Loucy (cell line): ENCODE measurements at regions not wholly inside any gene's neighbourhood (a gene's known extent, or its start where the extent isn't known, plus 50 kb on each side); places are given as distances from the start of the nearest gene placed in this dataset.

Experiments used
- H2AFZ ChIP-seq: fragments of 200-600 bp; sonication (generic); 2 replicates; pipeline ENCODE4 v1.6.0; 2016; ENCODE audit warnings: antibody characterized with exemption, mild to moderate bottlenecking, low read length, moderate library complexity
- H3F3A ChIP-seq: fragments of 200-600 bp; 2 replicates; pipeline ENCODE4 v1.6.0; 2016; ENCODE audit warnings: antibody characterized with exemption, low read depth, mild to moderate bottlenecking
- H3K27me3 ChIP-seq: fragments of 200-600 bp; sonication (generic); 2 replicates; pipeline ENCODE4 v1.6.1; 2014; ENCODE audit warnings: low read length, mild to moderate bottlenecking; ENCODE audit not compliant: insufficient read depth, poor library complexity, severe bottlenecking
- H3K36me3 ChIP-seq: fragments of 200-600 bp; sonication (generic); 2 replicates; pipeline ENCODE4 v1.6.1; 2016; ENCODE audit warnings: low read length; ENCODE audit not compliant: insufficient read depth
- H3K4me1 ChIP-seq: fragments of 200-600 bp; sonication (generic); 2 replicates; pipeline ENCODE4 v1.5.1; 2014; ENCODE audit warnings: low read length, mild to moderate bottlenecking; ENCODE audit not compliant: insufficient read depth, poor library complexity, severe bottlenecking
- H3K4me2 ChIP-seq: fragments of 200-600 bp; sonication (generic); 2 replicates; pipeline ENCODE4 v1.6.0; 2014; ENCODE audit warnings: antibody characterized with exemption, low read length, low read depth, mild to moderate bottlenecking; ENCODE audit not compliant: poor library complexity, severe bottlenecking
- H3K4me3 ChIP-seq: fragments of 200-600 bp; sonication (generic); 2 replicates; pipeline ENCODE4 v1.5.1; 2014; ENCODE audit warnings: low read length, mild to moderate bottlenecking, mixed read lengths; ENCODE audit not compliant: poor library complexity, severe bottlenecking
- H3K79me2 ChIP-seq: fragments of 200-600 bp; sonication (generic); 2 replicates; pipeline ENCODE4 v1.6.1; 2014; ENCODE audit warnings: low read length; ENCODE audit not compliant: insufficient read depth
- H3K9ac ChIP-seq: fragments of 200-600 bp; sonication (generic); 2 replicates; pipeline ENCODE4 v1.6.0; 2014; ENCODE audit warnings: mild to moderate bottlenecking, low read depth, low read length, moderate library complexity; ENCODE audit not compliant: poor library complexity, severe bottlenecking
- H3K9me2 ChIP-seq: fragments of 200-600 bp; sonication (generic); replicated peaks from 2 replicates; pipeline ENCODE4 v1.6.1; 2016; ENCODE audit warnings: low read depth, low read length, mixed read lengths
- H3K9me3 ChIP-seq: fragments of 200-600 bp; sonication (generic); 2 replicates; pipeline ENCODE4 v1.6.1; 2014; ENCODE audit warnings: mild to moderate bottlenecking, antibody characterized with exemption, low read length, low read depth; ENCODE audit not compliant: insufficient read depth
- H4K20me1 ChIP-seq: fragments of 200-600 bp; sonication (generic); 2 replicates; pipeline ENCODE4 v1.6.0; 2014; ENCODE audit warnings: antibody characterized with exemption, low read length, mild to moderate bottlenecking; ENCODE audit not compliant: insufficient read depth, poor library complexity, severe bottlenecking
- EZH2phosphoT487 ChIP-seq: fragments of 200-600 bp; IDR thresholded peaks from 2 replicates; pipeline ENCODE4 v1.6.1; 2018; ENCODE audit warnings: antibody characterized with exemption, mild to moderate bottlenecking, moderate library complexity, borderline replicate concordance
- TF ChIP-seq, protein P1 (sequence below): fragments of 200-600 bp; sonication (generic); conservative IDR thresholded peaks from 2 replicates; pipeline ENCODE4 v1.5.1; 2014; ENCODE audit warnings: mild to moderate bottlenecking, antibody characterized with exemption, low read length

GRCh38 chr5:87756951-87757350 is 344.2 kb upstream of the CCNH start:
- no peak overlapping the region for H3K4me3 ChIP-seq
- no peaks in the 10 kb centered on the region for H3K27me3 ChIP-seq
- H3K9me3 ChIP-seq = no peaks in the 10 kb centered on the region
- H4K20me1 ChIP-seq = no peaks in the 10 kb centered on the region
- H3K79me2 ChIP-seq = no peaks in the 10 kb centered on the region
- no peak overlapping the region for H3K9ac ChIP-seq
- H3F3A ChIP-seq = no peaks in the 10 kb centered on the region
- no peaks in the 10 kb centered on the region for H3K4me1 ChIP-seq
- no peak for TF ChIP-seq EZH2phosphoT487
- TF ChIP-seq, protein P1, sequence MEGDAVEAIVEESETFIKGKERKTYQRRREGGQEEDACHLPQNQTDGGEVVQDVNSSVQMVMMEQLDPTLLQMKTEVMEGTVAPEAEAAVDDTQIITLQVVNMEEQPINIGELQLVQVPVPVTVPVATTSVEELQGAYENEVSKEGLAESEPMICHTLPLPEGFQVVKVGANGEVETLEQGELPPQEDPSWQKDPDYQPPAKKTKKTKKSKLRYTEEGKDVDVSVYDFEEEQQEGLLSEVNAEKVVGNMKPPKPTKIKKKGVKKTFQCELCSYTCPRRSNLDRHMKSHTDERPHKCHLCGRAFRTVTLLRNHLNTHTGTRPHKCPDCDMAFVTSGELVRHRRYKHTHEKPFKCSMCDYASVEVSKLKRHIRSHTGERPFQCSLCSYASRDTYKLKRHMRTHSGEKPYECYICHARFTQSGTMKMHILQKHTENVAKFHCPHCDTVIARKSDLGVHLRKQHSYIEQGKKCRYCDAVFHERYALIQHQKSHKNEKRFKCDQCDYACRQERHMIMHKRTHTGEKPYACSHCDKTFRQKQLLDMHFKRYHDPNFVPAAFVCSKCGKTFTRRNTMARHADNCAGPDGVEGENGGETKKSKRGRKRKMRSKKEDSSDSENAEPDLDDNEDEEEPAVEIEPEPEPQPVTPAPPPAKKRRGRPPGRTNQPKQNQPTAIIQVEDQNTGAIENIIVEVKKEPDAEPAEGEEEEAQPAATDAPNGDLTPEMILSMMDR = no peak
- no peaks in the 10 kb centered on the region for H3K9me2 ChIP-seq
- H2AFZ ChIP-seq = no peak overlapping the region
- no peak overlapping the region for H3K4me2 ChIP-seq
- no peaks in the 10 kb centered on the region for H3K36me3 ChIP-seq

- Histone ChIP-seq H3K4me3 (no peak overlapping the region), H3K36me3 (no peaks in the 10 kb centered on the region), H3K4me2 (no peak overlapping the region), H3K9me3 (no peaks in the 10 kb centered on the region), H3K9me2 (no peaks in the 10 kb centered on the region), H3K27me3 (no peaks in the 10 kb centered on the region), H3K4me1 (no peaks in the 10 kb centered on the region), H3K9ac (no peak overlapping the region), H3F3A (no peaks in the 10 kb centered on the region), H3K79me2 (no peaks in the 10 kb centered on the region), H4K20me1 (no peaks in the 10 kb centered on the region), H2AFZ (no peak overlapping the region)
- TF ChIP-seq, protein P1 = no peak
- TF ChIP-seq EZH2phosphoT487 = no peak
Observed at GRCh38 chr5:87755360-87755759, 342.6 kb upstream of the CCNH start.

DNA sequence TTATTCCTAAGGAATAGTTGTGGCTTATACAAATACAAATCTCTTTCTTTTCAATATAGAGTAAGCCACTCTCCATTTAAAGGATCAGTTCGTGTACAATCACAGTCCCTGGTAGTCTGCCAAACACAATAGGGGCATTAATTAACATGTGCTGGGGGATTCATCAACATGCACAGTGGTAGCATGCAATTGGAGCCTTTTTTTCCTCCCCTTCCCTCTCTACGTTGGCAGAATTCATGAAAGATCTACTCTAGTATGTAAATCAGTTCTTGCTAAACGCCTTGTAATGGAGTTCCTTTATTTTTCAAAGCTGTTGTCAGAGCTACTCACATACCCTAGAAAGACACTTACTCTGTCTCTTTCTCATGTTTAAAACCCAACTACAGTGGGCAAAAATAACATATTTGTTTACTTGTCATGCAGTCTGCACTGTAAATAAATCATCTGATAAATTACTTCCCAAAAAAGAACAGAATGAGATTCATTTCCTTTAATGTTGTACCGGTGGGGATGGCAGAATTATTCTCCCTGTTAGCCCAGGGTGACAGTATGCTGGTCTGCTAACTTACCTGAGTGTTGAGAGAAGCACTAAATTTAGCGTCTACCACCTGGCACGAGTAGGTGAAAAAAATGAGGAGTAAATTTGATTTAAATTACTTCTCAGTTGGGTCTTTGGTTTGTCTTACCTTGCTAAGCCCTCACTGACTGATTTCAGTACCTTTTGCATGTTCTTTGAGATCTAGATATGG is 341.5 kb upstream of the CCNH start:
- no peaks in the 10 kb centered on the region for H3K79me2 ChIP-seq
- H3K36me3 ChIP-seq = no peaks in the 10 kb centered on the region
- no peaks in the 10 kb centered on the region for H4K20me1 ChIP-seq
- H3K27me3 ChIP-seq = no peaks in the 10 kb centered on the region
- no peaks in the 10 kb centered on the region for H3K4me1 ChIP-seq
- no peak overlapping the region for H3K4me2 ChIP-seq
- H3K9me3 ChIP-seq = no peaks in the 10 kb centered on the region
- no peak overlapping the region for H3K4me3 ChIP-seq
- H2AFZ ChIP-seq = no peak overlapping the region
- H3K9ac ChIP-seq = no peak overlapping the region
- H3K9me2 ChIP-seq = no peaks in the 10 kb centered on the region
- TF ChIP-seq, protein P1 = no peak
- TF ChIP-seq EZH2phosphoT487 = no peak
- no peaks in the 10 kb centered on the region for H3F3A ChIP-seq
